GM12878 (cell line): ENCODE measurements at regions not wholly inside any gene's neighbourhood (a gene's known extent, or its start where the extent isn't known, plus 50 kb on each side); places are given as distances from the start of the nearest gene placed in this dataset.

Source experiments
- ATAC-seq: fragments of 200-7000 bp; cut with Tn5 transposase; 3 replicates; pipeline ENCODE4 v1.9.1; 2020; ENCODE audit warnings: mild to moderate bottlenecking, moderate library complexity
- BruUV-seq: library from RNA; stranded (reverse); fragments of 400-500 nt; replicated peaks from 2 replicates; lab custom pipeline; 2021; lab: Mats Ljungman, UMichigan
- CTCF ChIA-PET: fragments of 300-600 bp; sonication (Branson Sonifier 250); formaldehyde crosslinking; extraction: SDS; loops from one replicate; lab custom pipeline; 2021; ENCODE audit warnings: inconsistent platforms; lab: Yijun Ruan, JAX
- POLR2A ChIA-PET: fragments of 350-600 bp; formaldehyde crosslinking; extraction: SDS; loops from one replicate; lab custom pipeline; 2021; ENCODE audit warnings: inconsistent platforms; lab: Charles Lee
- RAD21 ChIA-PET: fragments of 300-600 bp; sonication (Branson Sonifier 250); formaldehyde crosslinking; loops from one replicate; lab custom pipeline; 2023; ENCODE audit warnings: antibody characterized with exemption; ENCODE audit not compliant: unreplicated experiment; lab: Charles Lee
- SMC1A ChIA-PET: fragments of 300-600 bp; sonication (Branson Sonifier 250); formaldehyde crosslinking; loops from one replicate; lab custom pipeline; 2023; ENCODE audit not compliant: unreplicated experiment, uncharacterized antibody; lab: Charles Lee
- DNase-seq: peaks from one replicate; pipeline ENCODE4 v3.0.0-alpha.2; 2011; ENCODE audit warnings: low read depth, low spot score
- FAIRE-seq: peaks from 3 replicates; lab custom pipeline; 2011; peaks lifted over from hg19 to GRCh38; lab: Jason Lieb, UNC
- H2AFZ ChIP-seq: 2 replicates; pipeline ENCODE4 v1.6.0; 2011; ENCODE audit warnings: low read depth, low read length, control low read depth; ENCODE audit not compliant: control insufficient read depth
- H3K27ac ChIP-seq: 2 replicates; pipeline ENCODE4 v1.5.1; 2011; ENCODE audit warnings: control low read depth; ENCODE audit not compliant: control insufficient read depth, insufficient read depth
- H3K27me3 ChIP-seq, 2 experiments: replicated peaks in 1 of 2; 2 replicates each; pipeline versions ENCODE4 v1.6.0 to v1.6.1; 2011; ENCODE audit warnings: low read length in 1 of 2; ENCODE audit not compliant: control insufficient read depth in 2 of 2, insufficient read depth in 2 of 2
- H3K36me3 ChIP-seq, 2 experiments: 2 replicates each; pipeline ENCODE4 v1.5.1; 2011; ENCODE audit warnings: low read length in 1 of 2; ENCODE audit not compliant: control insufficient read depth in 2 of 2, insufficient read depth in 2 of 2
- H3K4me1 ChIP-seq: 2 replicates; pipeline ENCODE4 v1.6.1; 2011; ENCODE audit warnings: mild to moderate bottlenecking, low read length, moderate library complexity, mixed read lengths; ENCODE audit not compliant: control insufficient read depth, insufficient read depth
- H3K4me2 ChIP-seq: 2 replicates; pipeline ENCODE4 v1.6.0; 2011; ENCODE audit warnings: control low read depth; ENCODE audit not compliant: control insufficient read depth, insufficient read depth
- H3K4me3 ChIP-seq: fragments of 200-600 bp; sonication (generic); 2 replicates; pipeline ENCODE4 v1.5.1; 2016
- H3K79me2 ChIP-seq: 2 replicates; pipeline ENCODE4 v1.6.0; 2011; ENCODE audit warnings: low read length; ENCODE audit not compliant: control insufficient read depth, insufficient read depth
- H3K9ac ChIP-seq: 2 replicates; pipeline ENCODE4 v1.8.0; 2011; ENCODE audit warnings: low read length, control low read depth, mixed read lengths; ENCODE audit not compliant: control insufficient read depth, insufficient read depth
- H3K9me3 ChIP-seq: replicated peaks from 3 replicates; pipeline ENCODE4 v1.5.1; 2011; ENCODE audit warnings: mild to moderate bottlenecking, low read length; ENCODE audit not compliant: control insufficient read depth, insufficient read depth
- H4K20me1 ChIP-seq: 2 replicates; pipeline ENCODE4 v1.6.0; 2011; ENCODE audit not compliant: control insufficient read depth, insufficient read depth
- CBFB ChIP-seq: IDR thresholded peaks from 2 replicates; pipeline ENCODE4 v1.6.1; 2016; ENCODE audit warnings: antibody characterized with exemption, low read depth
- ELK1 ChIP-seq: IDR thresholded peaks from 2 replicates; pipeline ENCODE4 v1.6.1; 2012; ENCODE audit warnings: low read depth, low read length, improper control_type of control experiment
- IRF5 ChIP-seq: fragments of 450-650 bp; IDR thresholded peaks from 2 replicates; pipeline ENCODE4 v1.6.1; 2017; ENCODE audit warnings: borderline replicate concordance
- MAX ChIP-seq: IDR thresholded peaks from 2 replicates; pipeline ENCODE4 v1.6.1; 2012; ENCODE audit warnings: low read depth, low read length, improper control_type of control experiment
- MEF2B ChIP-seq: fragments of 450-650 bp; IDR thresholded peaks from 2 replicates; pipeline ENCODE4 v1.6.1; 2018; ENCODE audit warnings: mild to moderate bottlenecking, moderate library complexity; ENCODE audit not compliant: partially characterized antibody, poor library complexity, severe bottlenecking
- NKRF ChIP-seq: fragments of 450-650 bp; conservative IDR thresholded peaks from 2 replicates; pipeline ENCODE4 v1.6.1; 2017; ENCODE audit warnings: mild to moderate bottlenecking, moderate library complexity
- NR2F1 ChIP-seq: fragments of 450-650 bp; conservative IDR thresholded peaks from 2 replicates; pipeline ENCODE4 v1.6.1; 2017; ENCODE audit warnings: mild to moderate bottlenecking
- POLR2A ChIP-seq: IDR thresholded peaks from 2 replicates; pipeline ENCODE4 v1.6.1; 2011; ENCODE audit warnings: low read depth, mild to moderate bottlenecking, low read length
- TCF3 ChIP-seq: IDR thresholded peaks from 2 replicates; pipeline ENCODE4 v1.6.1; 2012; ENCODE audit warnings: low read depth, mild to moderate bottlenecking, low read length, borderline replicate concordance; ENCODE audit not compliant: insufficient read depth
- YBX1 ChIP-seq: fragments of 450-650 bp; IDR thresholded peaks from 2 replicates; pipeline ENCODE4 v1.6.1; 2016; ENCODE audit warnings: antibody characterized with exemption
- ZBTB11 ChIP-seq: fragments of 450-650 bp; formaldehyde crosslinking; IDR thresholded peaks from 2 replicates; pipeline ENCODE4 v1.5.0; 2022; ENCODE audit warnings: mild to moderate bottlenecking, missing genetic modification characterization
- ZBTB4 ChIP-seq: fragments of 450-650 bp; formaldehyde crosslinking; IDR thresholded peaks from 2 replicates; pipeline ENCODE4 v1.4.0; 2022; ENCODE audit warnings: mild to moderate bottlenecking, moderate library complexity
- ZNF274 ChIP-seq: IDR thresholded peaks from one replicate; pipeline ENCODE4 v1.8.0; 2011; ENCODE audit not compliant: insufficient read length, insufficient read depth
- ZNF622 ChIP-seq: fragments of 450-650 bp; IDR thresholded peaks from 2 replicates; pipeline ENCODE4 v1.6.1; 2017; ENCODE audit warnings: mild to moderate bottlenecking, inconsistent platforms
- WGBS: methylation state at CpG from one replicate; pipeline ENCODE4 v1.1.6; 2016; ENCODE audit warnings: low lambda C conversion rate; ENCODE audit not compliant: insufficient replicate concordance, insufficient coverage; ENCODE audit errors: missing lambda C conversion rate; 5-methylcytosine and 5-hydroxymethylcytosine counted together
- in situ Hi-C: fragments of 300-500 bp; cut with MboI; formaldehyde crosslinking; loops from 9 replicates; pipeline ENCODE4 v1.14.3; 2018; ENCODE audit warnings: mixed read lengths
- intact Hi-C: fragments of 100-400 bp; cut with micrococcal nuclease; formaldehyde crosslinking; loops from one replicate; pipeline ENCODE4 v1.14.2; 2022; ENCODE audit not compliant: unreplicated experiment

- no peak overlapping the region for H3K27ac ChIP-seq
- WGBS: 23% methylated on average over 5 of the region's 5 CpGs
- H3K9ac ChIP-seq: no peak overlapping the region
- no peaks in the 10 kb centered on the region for H3K9me3 ChIP-seq
- CTCF ChIA-PET: no interaction called here
- no peaks in the 10 kb centered on the region for H4K20me1 ChIP-seq
- SMC1A ChIA-PET: no interaction called here
- H2AFZ ChIP-seq: no peak overlapping the region
- H3K4me2 ChIP-seq: no peak overlapping the region
- no TSS peak for BruUV-seq
- intact Hi-C loops (no loop called here), in situ Hi-C loops (no loop called here)
- H3K79me2 ChIP-seq: no peaks in the 10 kb centered on the region
- H3K27me3 ChIP-seq: no peaks in the 10 kb centered on the region
- H3K36me3 ChIP-seq: no peaks in the 10 kb centered on the region
- RAD21 ChIA-PET: no interaction called here
- ATAC-seq (no peak), FAIRE-seq (no peak), DNase-seq (no peak)
- no peak overlapping the region for H3K4me3 ChIP-seq
- POLR2A ChIA-PET: no interaction called here
- no peaks in the 10 kb centered on the region for H3K4me1 ChIP-seq
- TF ChIP-seq ZBTB4: no peak
- no peak for TF ChIP-seq CBFB
- TF ChIP-seq TCF3: no peak
- no peak for TF ChIP-seq ZNF622
- no peak for TF ChIP-seq POLR2A
- no peak for TF ChIP-seq MEF2B
- no peak for TF ChIP-seq MAX
- TF ChIP-seq NR2F1: no peak
- TF ChIP-seq YBX1: no peak
- TF ChIP-seq IRF5: no peak
- no peak for TF ChIP-seq ELK1
- no peak for TF ChIP-seq ZBTB11 (CRISPR knock-in tag)
- TF ChIP-seq ZNF274: no peak
- no peak for TF ChIP-seq NKRF
Measured at GRCh38 chr10:85510682-85511081, 855.9 kb downstream of the GRID1 start.
